Muscle of leg (tissue), 3 donors: ENCODE measurements at regions not wholly inside any gene's neighbourhood (a gene's known extent, or its start where the extent isn't known, plus 50 kb on each side); places are given as distances from the start of the nearest gene placed in this dataset.

Experiments used
- DNase-seq: peaks from one replicate; pipeline ENCODE4 v3.0.0; 2013
- H3K27ac ChIP-seq: one replicate; pipeline ENCODE4 v1.5.1; 2013; ENCODE audit warnings: mild to moderate bottlenecking, low read length, control low read depth
- H3K27me3 ChIP-seq: one replicate; pipeline ENCODE4 v1.6.1; 2013; ENCODE audit warnings: low read length; ENCODE audit not compliant: control insufficient read depth, insufficient read depth
- H3K36me3 ChIP-seq: one replicate; pipeline ENCODE4 v1.6.1; 2013; ENCODE audit warnings: low read length; ENCODE audit not compliant: control insufficient read depth, insufficient read depth
- H3K4me1 ChIP-seq: one replicate; pipeline ENCODE4 v1.6.1; 2013; ENCODE audit warnings: low read length; ENCODE audit not compliant: control insufficient read depth, insufficient read depth
- H3K4me3 ChIP-seq: one replicate; pipeline ENCODE4 v1.5.1; 2013; ENCODE audit warnings: low read length, control low read depth
- H3K9me3 ChIP-seq: replicated peaks from 2 replicates; pipeline ENCODE4 v1.6.1; 2013; ENCODE audit warnings: low read depth, low read length; ENCODE audit not compliant: control insufficient read depth
- WGBS: methylation state at CpG from one replicate; pipeline ENCODE4 v1.1.5; 2013; ENCODE audit warnings: missing lambda C conversion rate; ENCODE audit not compliant: insufficient coverage; 5-methylcytosine and 5-hydroxymethylcytosine counted together

DNA sequence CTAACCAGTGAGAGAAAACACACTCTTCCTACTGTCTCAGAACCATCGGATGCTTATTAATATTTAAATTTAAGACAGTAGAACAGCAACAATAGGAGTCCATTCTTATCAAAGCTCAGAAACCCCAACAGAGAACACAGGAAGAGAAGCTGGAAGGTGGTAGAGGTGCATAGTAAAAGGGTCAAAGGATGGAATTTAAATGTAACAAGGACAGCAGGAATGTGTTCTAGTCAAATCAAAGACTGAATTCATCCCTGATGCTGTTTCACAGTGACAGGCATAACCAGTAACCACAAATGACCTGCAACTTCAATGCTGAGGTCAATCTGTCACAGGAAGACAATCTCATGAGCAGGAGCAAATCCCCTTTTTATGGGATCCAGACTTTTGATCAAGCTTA lies 1259.7 kb downstream of the XPNPEP1 start:
- Histone ChIP-seq H3K36me3 (no peaks in the 10 kb centered on the region), H3K4me1 (no peaks in the 10 kb centered on the region), H3K27me3 (no peaks in the 10 kb centered on the region), H3K27ac (no peak overlapping the region), H3K4me3 (no peak overlapping the region), H3K9me3 (no peaks in the 10 kb centered on the region)
- no CpG with 5 or more reads among the region's 1 CpG for WGBS
- no peak for DNase-seq

GRCh38 chr10:108662975-108663374 lies 1260.3 kb downstream of the XPNPEP1 start:
- H3K4me1 ChIP-seq: no peaks in the 10 kb centered on the region
- H3K27ac ChIP-seq: no peak overlapping the region
- 81% methylated on average over 2 of the region's 2 CpGs for WGBS
- no peaks in the 10 kb centered on the region for H3K9me3 ChIP-seq
- no peaks in the 10 kb centered on the region for H3K27me3 ChIP-seq
- H3K36me3 ChIP-seq: no peaks in the 10 kb centered on the region
- DNase-seq: no peak
- no peak overlapping the region for H3K4me3 ChIP-seq

GRCh38 chr10:108655057-108655456 lies 1268.3 kb downstream of the XPNPEP1 start:
- Histone ChIP-seq H3K9me3 (no peaks in the 10 kb centered on the region), H3K4me3 (no peak overlapping the region), H3K27ac (no peak overlapping the region), H3K27me3 (no peaks in the 10 kb centered on the region), H3K36me3 (no peaks in the 10 kb centered on the region), H3K4me1 (no peaks in the 10 kb centered on the region)
- WGBS: no CpG with 5 or more reads among the region's 4 CpGs
- DNase-seq: no peak

GRCh38 chr10:108653531-108653930 lies 1269.8 kb downstream of the XPNPEP1 start:
- Histone ChIP-seq H3K36me3 (no peaks in the 10 kb centered on the region), H3K27me3 (no peaks in the 10 kb centered on the region), H3K4me1 (no peaks in the 10 kb centered on the region), H3K4me3 (no peak overlapping the region), H3K9me3 (no peaks in the 10 kb centered on the region), H3K27ac (no peak overlapping the region)
- WGBS: 75% methylated on average over 2 of the region's 6 CpGs
- DNase-seq: no peak

DNA sequence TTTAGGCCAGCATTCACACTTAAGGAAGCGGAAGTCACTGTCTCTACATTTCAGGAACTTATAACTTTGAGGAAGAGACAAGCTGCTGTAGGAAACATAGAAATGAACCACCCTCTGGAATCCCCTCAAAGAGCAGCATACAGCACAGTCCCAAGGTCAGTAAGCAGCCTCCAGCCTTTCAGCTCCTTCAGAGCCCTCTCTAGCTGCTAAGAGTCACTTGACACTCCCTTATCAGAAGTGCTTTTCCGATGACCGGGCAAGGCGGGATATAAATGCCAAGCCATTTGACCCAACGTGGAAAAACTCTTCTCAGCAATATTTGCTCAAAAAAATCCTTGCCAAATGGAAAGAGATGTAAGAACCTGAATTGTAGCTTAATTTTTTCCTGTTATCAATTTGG lies 1284.3 kb downstream of the XPNPEP1 start:
- H3K36me3 ChIP-seq: no peaks in the 10 kb centered on the region
- no peaks in the 10 kb centered on the region for H3K27me3 ChIP-seq
- no peaks in the 10 kb centered on the region for H3K4me1 ChIP-seq
- H3K27ac ChIP-seq: no peak overlapping the region
- WGBS: 93% methylated on average over 3 of the region's 5 CpGs
- DNase-seq: no peak
- H3K4me3 ChIP-seq: no peak overlapping the region
- peaks cover 6% of the 10 kb centered on the region for H3K9me3 ChIP-seq

DNA sequence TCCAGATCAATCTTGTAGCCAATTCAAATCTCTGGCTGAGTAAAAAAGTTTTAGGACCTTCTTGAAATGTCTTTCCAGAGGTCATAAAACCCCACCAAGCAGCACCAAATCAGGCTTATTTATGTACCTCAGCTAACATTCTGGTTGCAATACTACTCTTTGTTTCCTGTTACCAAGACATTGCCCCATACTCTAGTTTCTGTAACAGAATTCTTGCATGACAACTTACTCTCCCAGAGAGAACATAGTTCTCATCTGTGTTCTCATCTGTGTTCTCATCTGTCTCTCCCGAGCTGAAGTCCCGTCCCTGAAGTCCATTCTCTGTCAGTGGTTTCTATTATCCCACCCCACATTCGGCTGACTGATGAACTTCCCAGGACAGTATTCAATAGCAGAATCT lies 1285.1 kb downstream of the XPNPEP1 start:
- Histone ChIP-seq H3K27me3 (no peaks in the 10 kb centered on the region), H3K9me3 (peaks cover 6% of the 10 kb centered on the region), H3K4me3 (no peak overlapping the region), H3K27ac (no peak overlapping the region), H3K36me3 (no peaks in the 10 kb centered on the region), H3K4me1 (no peaks in the 10 kb centered on the region)
- no peak for DNase-seq
- 63% methylated on average over 3 of the region's 3 CpGs for WGBS

DNA sequence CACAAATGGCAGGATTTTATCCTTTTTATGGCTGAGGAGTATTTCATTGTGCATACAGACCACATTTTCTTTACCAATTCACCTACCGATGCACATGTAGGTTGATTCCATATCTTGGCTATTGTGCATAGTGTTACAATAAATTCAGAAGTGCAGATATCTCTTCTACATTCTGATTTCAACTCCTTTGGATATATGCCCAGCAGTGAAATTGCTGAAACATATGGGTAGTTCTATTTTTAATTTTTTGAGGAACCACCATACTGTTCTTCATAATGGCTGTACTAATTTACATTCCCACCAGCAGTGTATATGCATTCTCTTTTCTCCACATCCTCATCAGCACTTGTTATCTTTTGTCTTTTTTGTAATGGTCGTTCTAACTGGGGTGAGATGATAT lies 1290.3 kb downstream of the XPNPEP1 start:
- H3K27me3 ChIP-seq: no peaks in the 10 kb centered on the region
- WGBS: no CpG with 5 or more reads among the region's 2 CpGs
- H3K27ac ChIP-seq: no peak overlapping the region
- H3K4me1 ChIP-seq: no peaks in the 10 kb centered on the region
- no peaks in the 10 kb centered on the region for H3K36me3 ChIP-seq
- H3K9me3 ChIP-seq: peaks cover 2% of the 10 kb centered on the region
- DNase-seq: no peak
- no peak overlapping the region for H3K4me3 ChIP-seq

- no peak for DNase-seq
- no CpG with 5 or more reads among the region's 1 CpG for WGBS
- H3K4me3 ChIP-seq: no peak overlapping the region
- H3K27me3 ChIP-seq: no peaks in the 10 kb centered on the region
- peaks cover 2% of the 10 kb centered on the region for H3K9me3 ChIP-seq
- H3K4me1 ChIP-seq: no peaks in the 10 kb centered on the region
- H3K36me3 ChIP-seq: no peaks in the 10 kb centered on the region
- H3K27ac ChIP-seq: no peak overlapping the region
These were observed 1291.2 kb downstream of the XPNPEP1 start for GRCh38 chr10:108632144-108632543.

- Histone ChIP-seq H3K27ac (no peak overlapping the region), H3K4me3 (no peak overlapping the region), H3K9me3 (peaks cover 1% of the 10 kb centered on the region), H3K36me3 (no peaks in the 10 kb centered on the region), H3K27me3 (no peaks in the 10 kb centered on the region), H3K4me1 (no peaks in the 10 kb centered on the region)
- DNase-seq: no peak
- no CpG with 5 or more reads among the region's 2 CpGs for WGBS
These were observed 1292.0 kb downstream of the XPNPEP1 start for GRCh38 chr10:108631332-108631731.

- DNase-seq: no peak
- H3K9me3 ChIP-seq: no peaks in the 10 kb centered on the region
- H3K27me3 ChIP-seq: no peaks in the 10 kb centered on the region
- WGBS: no CpG with 5 or more reads among the region's 3 CpGs
- no peak overlapping the region for H3K27ac ChIP-seq
- H3K36me3 ChIP-seq: no peaks in the 10 kb centered on the region
- no peaks in the 10 kb centered on the region for H3K4me1 ChIP-seq
- H3K4me3 ChIP-seq: no peak overlapping the region
These were observed 1293.5 kb downstream of the XPNPEP1 start for GRCh38 chr10:108629834-108630233.

DNA sequence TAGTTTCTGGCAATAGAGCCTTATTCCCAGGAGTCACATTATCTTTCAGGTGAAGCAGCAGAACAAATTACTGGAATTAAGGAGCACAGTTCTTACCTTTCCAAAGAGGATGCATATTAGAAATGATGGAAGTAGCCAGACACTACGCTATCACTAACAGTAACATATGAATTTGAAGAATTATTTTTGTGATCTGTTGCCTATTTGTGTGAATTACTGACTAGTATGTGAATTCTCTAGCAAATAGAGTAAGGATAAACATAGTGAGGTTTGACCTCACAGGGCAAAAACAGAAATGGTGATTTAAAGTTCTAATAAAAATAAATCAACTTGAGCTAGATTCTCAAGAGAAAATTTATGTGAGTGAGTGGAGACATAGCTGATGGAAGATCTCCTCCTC lies 1299.3 kb downstream of the XPNPEP1 start:
- DNase-seq: no peak
- no peak overlapping the region for H3K4me3 ChIP-seq
- no peaks in the 10 kb centered on the region for H3K9me3 ChIP-seq
- no peaks in the 10 kb centered on the region for H3K36me3 ChIP-seq
- H3K4me1 ChIP-seq: no peaks in the 10 kb centered on the region
- no peak overlapping the region for H3K27ac ChIP-seq
- no peaks in the 10 kb centered on the region for H3K27me3 ChIP-seq
- WGBS: no CpG with 5 or more reads among the region's 1 CpG
